A549 (cell line): ENCODE measurements at regions not wholly inside any gene's neighbourhood (a gene's known extent, or its start where the extent isn't known, plus 50 kb on each side); places are given as distances from the start of the nearest gene placed in this dataset.

ENCODE experiments used
- CHD2 ChIP-seq: fragments of 150-350 bp; IDR thresholded peaks from 2 replicates; pipeline ENCODE4 v1.6.1; 2014; ENCODE audit warnings: low read length; ENCODE audit not compliant: partially characterized antibody
- NR3C1 ChIP-seq: fragments of >200 bp; sonication (Bioruptor Twin); formaldehyde crosslinking; IDR thresholded peaks from 3 replicates; pipeline ENCODE4 v1.6.1; 2017
- RAD21 ChIP-seq, 2 experiments: fragments of >200 bp in 1 of 2; sonication (Bioruptor Twin) in 1 of 2; formaldehyde crosslinking in 1 of 2; IDR thresholded peaks in 1 of 2; conservative IDR thresholded peaks in 1 of 2; 2 replicates in 1 of 2; 3 replicates in 1 of 2; pipeline ENCODE4 v1.6.1; 2012 to 2018; ENCODE audit warnings: inconsistent platforms in 1 of 2
- ZNF302 ChIP-seq: fragments of 250-450 bp; sonication (Bioruptor Pico); IDR thresholded peaks from 2 replicates; pipeline ENCODE4 v1.9.0; 2021; ENCODE audit warnings: inconsistent platforms, mild to moderate bottlenecking, moderate library complexity
- TF ChIP-seq, protein P1 (sequence below): fragments of >200 bp; sonication (Bioruptor Twin); formaldehyde crosslinking; IDR thresholded peaks from 3 replicates; pipeline ENCODE4 v1.5.1; 2016
- TF ChIP-seq, protein P2 (sequence below): IDR thresholded peaks from 2 replicates; pipeline ENCODE4 v1.6.1; 2012

DNA sequence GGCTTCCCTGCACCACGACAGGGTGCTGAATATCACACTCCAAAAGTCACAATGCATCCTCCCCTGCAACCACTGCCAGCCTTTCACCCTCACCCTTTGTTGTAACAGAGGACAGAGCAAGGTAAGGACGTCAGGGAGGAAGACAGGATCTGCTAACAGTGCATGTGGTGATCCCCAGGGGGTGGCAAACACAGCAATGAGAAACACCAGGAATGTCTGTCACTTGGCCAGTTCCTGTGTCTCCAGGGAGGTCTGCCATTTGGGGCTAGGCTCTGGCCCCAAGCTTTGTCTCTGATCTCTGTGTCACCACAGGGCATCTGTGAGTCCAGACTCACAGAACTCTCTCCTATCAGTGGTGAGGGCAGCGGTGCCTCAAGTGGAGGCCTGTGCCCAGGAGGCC, 54.3 kb upstream of the SLC24A5 start:
- TF ChIP-seq, protein P1, sequence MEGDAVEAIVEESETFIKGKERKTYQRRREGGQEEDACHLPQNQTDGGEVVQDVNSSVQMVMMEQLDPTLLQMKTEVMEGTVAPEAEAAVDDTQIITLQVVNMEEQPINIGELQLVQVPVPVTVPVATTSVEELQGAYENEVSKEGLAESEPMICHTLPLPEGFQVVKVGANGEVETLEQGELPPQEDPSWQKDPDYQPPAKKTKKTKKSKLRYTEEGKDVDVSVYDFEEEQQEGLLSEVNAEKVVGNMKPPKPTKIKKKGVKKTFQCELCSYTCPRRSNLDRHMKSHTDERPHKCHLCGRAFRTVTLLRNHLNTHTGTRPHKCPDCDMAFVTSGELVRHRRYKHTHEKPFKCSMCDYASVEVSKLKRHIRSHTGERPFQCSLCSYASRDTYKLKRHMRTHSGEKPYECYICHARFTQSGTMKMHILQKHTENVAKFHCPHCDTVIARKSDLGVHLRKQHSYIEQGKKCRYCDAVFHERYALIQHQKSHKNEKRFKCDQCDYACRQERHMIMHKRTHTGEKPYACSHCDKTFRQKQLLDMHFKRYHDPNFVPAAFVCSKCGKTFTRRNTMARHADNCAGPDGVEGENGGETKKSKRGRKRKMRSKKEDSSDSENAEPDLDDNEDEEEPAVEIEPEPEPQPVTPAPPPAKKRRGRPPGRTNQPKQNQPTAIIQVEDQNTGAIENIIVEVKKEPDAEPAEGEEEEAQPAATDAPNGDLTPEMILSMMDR = no peak
- TF ChIP-seq, protein P2, sequence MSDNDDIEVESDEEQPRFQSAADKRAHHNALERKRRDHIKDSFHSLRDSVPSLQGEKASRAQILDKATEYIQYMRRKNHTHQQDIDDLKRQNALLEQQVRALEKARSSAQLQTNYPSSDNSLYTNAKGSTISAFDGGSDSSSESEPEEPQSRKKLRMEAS = no peak
- no peak for TF ChIP-seq CHD2
- no peak for TF ChIP-seq NR3C1
- no peak for TF ChIP-seq RAD21 (conservative IDR thresholded peaks at IDR 0.05 in 1 of 2, IDR thresholded peaks at IDR 0.05 in 1 of 2)
- no peak for TF ChIP-seq ZNF302 (CRISPR knock-in tag)
